ENCODE measurements at regions not wholly inside any gene's neighbourhood (a gene's known extent, or its start where the extent isn't known, plus 50 kb on each side); places are given as distances from the start of the nearest gene placed in this dataset.

GRCh38 chrX:10021461-10022272 lies 54.5 kb downstream of the CLDN34 start:
- DNase-seq (ENCODE audit: low read depth) (peak; percentile 47), FAIRE-seq (peak; percentile 55)
- Histone ChIP-seq H3K27me3 (ENCODE audit: insufficient read depth, low read length) (no peaks in the 10 kb centered on the region), H3K79me2 (ENCODE audit: insufficient read depth, low read length) (peaks cover 76% of the 10 kb centered on the region), H3K36me3 (ENCODE audit: insufficient read depth, low read length) (no peaks in the 10 kb centered on the region), H2AFZ (ENCODE audit: low read depth, low read length) (no peak overlapping the region), H3K4me2 (ENCODE audit: low read length) (peak overlapping the region; percentile 35), H3K4me3 (ENCODE audit: insufficient read depth, low read depth, low read length) (no peak overlapping the region), H3K4me1 (ENCODE audit: insufficient read depth, low read length) (peaks cover 39% of the 10 kb centered on the region), H3K27ac (ENCODE audit: low read depth, low read length) (peak overlapping the region; percentile 25), H4K20me1 (ENCODE audit: insufficient read depth, low read length) (peaks cover 40% of the 10 kb centered on the region), H3K9ac (ENCODE audit: low read length) (no peak overlapping the region), H3K9me3 (ENCODE audit: insufficient read depth, low read depth, low read length) (no peaks in the 10 kb centered on the region)
- no peak overlapping the region for H3K4me3 Mint-ChIP-seq (ENCODE audit: unreplicated experiment)
- no peak overlapping the region for H3K27ac Mint-ChIP-seq (ENCODE audit: unreplicated experiment)
- H3K36me3 Mint-ChIP-seq (ENCODE audit: low read depth, unreplicated experiment): no peaks in the 10 kb centered on the region
- peaks cover 15% of the 10 kb centered on the region for H3K4me1 Mint-ChIP-seq (ENCODE audit: low read depth, unreplicated experiment)
- no peaks in the 10 kb centered on the region for H3K9me3 Mint-ChIP-seq (ENCODE audit: unreplicated experiment)
- H3K27me3 Mint-ChIP-seq (ENCODE audit: low read depth, unreplicated experiment): no peaks in the 10 kb centered on the region
- TF ChIP-seq EZH2 (IDR thresholded peaks at IDR 0.05; ENCODE audit: insufficient read depth, low read length) (no peak), CTCF (IDR thresholded peaks at IDR 0.05; ENCODE audit: insufficient read depth, low read depth, low read length) (no peak)

GRCh38 chrX:10022273-10022541 lies 55.0 kb downstream of the CLDN34 start:
- H2AFZ ChIP-seq (ENCODE audit: low read depth, low read length): no peak overlapping the region
- H3K9me3 Mint-ChIP-seq (ENCODE audit: unreplicated experiment): no peaks in the 10 kb centered on the region
- H3K27ac Mint-ChIP-seq (ENCODE audit: unreplicated experiment): no peak overlapping the region

More at GRCh38 chrX:10022273-10022541, 55.0 kb downstream of the CLDN34 start:
- TF ChIP-seq CTCF (IDR thresholded peaks at IDR 0.05; ENCODE audit: insufficient read depth, low read depth, low read length): no peak
- TF ChIP-seq EZH2 (IDR thresholded peaks at IDR 0.05; ENCODE audit: insufficient read depth, low read length): no peak
- H4K20me1 ChIP-seq (ENCODE audit: insufficient read depth, low read length): peaks cover 35% of the 10 kb centered on the region
- Mint-ChIP-seq H3K4me3 (ENCODE audit: unreplicated experiment) (no peak overlapping the region), H3K4me1 (ENCODE audit: low read depth, unreplicated experiment) (peaks cover 15% of the 10 kb centered on the region), H3K27me3 (ENCODE audit: low read depth, unreplicated experiment) (no peaks in the 10 kb centered on the region), H3K36me3 (ENCODE audit: low read depth, unreplicated experiment) (no peaks in the 10 kb centered on the region)
- H3K27me3 ChIP-seq (ENCODE audit: insufficient read depth, low read length): no peaks in the 10 kb centered on the region
- no peaks in the 10 kb centered on the region for H3K9me3 ChIP-seq (ENCODE audit: insufficient read depth, low read depth, low read length)
- H3K36me3 ChIP-seq (ENCODE audit: insufficient read depth, low read length): no peaks in the 10 kb centered on the region
- DNase-seq (ENCODE audit: low read depth) (no peak), FAIRE-seq (no peak)
- peaks cover 71% of the 10 kb centered on the region for H3K79me2 ChIP-seq (ENCODE audit: insufficient read depth, low read length)
- no peak overlapping the region for H3K4me3 ChIP-seq (ENCODE audit: insufficient read depth, low read depth, low read length)
- peaks cover 34% of the 10 kb centered on the region for H3K4me1 ChIP-seq (ENCODE audit: insufficient read depth, low read length)
- peak overlapping the region; percentile 25 for H3K27ac ChIP-seq (ENCODE audit: low read depth, low read length)
- peak overlapping the region; percentile 35 for H3K4me2 ChIP-seq (ENCODE audit: low read length)
- H3K9ac ChIP-seq (ENCODE audit: low read length): no peak overlapping the region
